IMR-90 (cell line): ENCODE measurements at regions not wholly inside any gene's neighbourhood (a gene's known extent, or its start where the extent isn't known, plus 50 kb on each side); places are given as distances from the start of the nearest gene placed in this dataset.
A peak's percentile ranks its signal among the peaks of the same experiment; 100 is the strongest.

ENCODE experiments used
- ATAC-seq: fragments of 200-7000 bp; cut with Tn5 transposase; 2 replicates; pipeline ENCODE4 v1.9.1; 2020; ENCODE audit warnings: low read depth, mild to moderate bottlenecking, moderate library complexity
- BruUV-seq: library from RNA; stranded (reverse); fragments of 400-500 nt; replicated peaks from 2 replicates; lab custom pipeline; 2021; lab: Mats Ljungman, UMichigan
- CTCF ChIA-PET: fragments of 300-600 bp; formaldehyde crosslinking; extraction: SDS; loops from one replicate; lab custom pipeline; 2021; ENCODE audit warnings: antibody characterized with exemption; lab: Yijun Ruan, JAX
- POLR2A ChIA-PET: fragments of 300-600 bp; sonication (Branson Sonifier 250); formaldehyde crosslinking; loops from one replicate; lab custom pipeline; 2022; ENCODE audit warnings: antibody characterized with exemption; ENCODE audit not compliant: unreplicated experiment; lab: Charles Lee
- DNase-seq: peaks from one replicate; pipeline ENCODE4 v3.0.0; 2013
- H2AFZ ChIP-seq: replicated peaks from 2 replicates; pipeline ENCODE3; 2013; ENCODE audit warnings: low read length, mild to moderate bottlenecking; ENCODE audit not compliant: poor library complexity
- H2AK5ac ChIP-seq: 2 replicates; pipeline ENCODE4 v1.6.1; 2013; ENCODE audit warnings: low read depth, low read length, inconsistent platforms
- H2AK9ac ChIP-seq: replicated peaks from 2 replicates; pipeline ENCODE3; 2013; ENCODE audit warnings: mild to moderate bottlenecking, low read depth, low read length, moderate library complexity; ENCODE audit not compliant: poor library complexity
- H2BK120ac ChIP-seq: 2 replicates; pipeline ENCODE4 v1.6.1; 2013; ENCODE audit warnings: low read depth, low read length, inconsistent platforms
- H2BK15ac ChIP-seq: 3 replicates; pipeline ENCODE4 v1.6.1; 2013; ENCODE audit warnings: low read depth, low read length, inconsistent platforms
- H2BK20ac ChIP-seq: 2 replicates; pipeline ENCODE4 v1.6.1; 2013; ENCODE audit warnings: low read depth, mild to moderate bottlenecking, inconsistent platforms, low read length, moderate library complexity
- H2BK5ac ChIP-seq: 2 replicates; pipeline ENCODE4 v1.6.1; 2013; ENCODE audit warnings: mild to moderate bottlenecking, low read depth, low read length, inconsistent platforms; ENCODE audit not compliant: poor library complexity, severe bottlenecking
- H3K14ac ChIP-seq: replicated peaks from 2 replicates; pipeline ENCODE4 v1.6.1; 2013; ENCODE audit warnings: low read depth, low read length, inconsistent platforms
- H3K18ac ChIP-seq: 2 replicates; pipeline ENCODE4 v1.6.1; 2013; ENCODE audit warnings: low read depth, low read length, control low read depth
- H3K23ac ChIP-seq: 2 replicates; pipeline ENCODE4 v1.6.1; 2013; ENCODE audit warnings: low read depth, low read length, inconsistent platforms
- H3K27ac ChIP-seq: 2 replicates; pipeline ENCODE4 v1.5.1; 2013; ENCODE audit warnings: mild to moderate bottlenecking, control low read depth, low read length; ENCODE audit not compliant: insufficient read depth
- H3K27me3 ChIP-seq: 2 replicates; pipeline ENCODE4 v1.6.1; 2013; ENCODE audit warnings: low read length; ENCODE audit not compliant: control insufficient read depth, insufficient read depth
- H3K36me3 ChIP-seq: 2 replicates; pipeline ENCODE4 v1.6.1; 2013; ENCODE audit warnings: low read length, mixed read lengths; ENCODE audit not compliant: control insufficient read depth, insufficient read depth
- H3K4ac ChIP-seq: 2 replicates; pipeline ENCODE4 v1.6.1; 2013; ENCODE audit warnings: low read depth, low read length, inconsistent platforms
- H3K4me1 ChIP-seq: 2 replicates; pipeline ENCODE4 v1.6.1; 2013; ENCODE audit warnings: low read length, mixed read lengths; ENCODE audit not compliant: control insufficient read depth, insufficient read depth
- H3K4me2 ChIP-seq: 2 replicates; pipeline ENCODE4 v1.6.1; 2013; ENCODE audit warnings: low read depth, mild to moderate bottlenecking, control low read depth, low read length, moderate library complexity
- H3K4me3 ChIP-seq: 2 replicates; pipeline ENCODE4 v1.5.1; 2013; ENCODE audit warnings: low read depth, mild to moderate bottlenecking, control low read depth, low read length, moderate library complexity; ENCODE audit not compliant: insufficient read depth
- H3K56ac ChIP-seq: 2 replicates; pipeline ENCODE4 v1.6.1; 2013; ENCODE audit warnings: low read length, inconsistent platforms; ENCODE audit not compliant: insufficient read depth; ENCODE audit errors: extremely low read depth
- H3K79me1 ChIP-seq, 2 experiments: 2 replicates each; pipeline ENCODE4 v1.6.1; 2013; ENCODE audit warnings: low read length in 2 of 2, inconsistent platforms in 1 of 2, low read depth in 1 of 2
- H3K9ac ChIP-seq: 2 replicates; pipeline ENCODE4 v1.6.1; 2013; ENCODE audit warnings: low read depth, low read length, control low read depth
- H3K9me1 ChIP-seq: 2 replicates; pipeline ENCODE4 v1.6.1; 2013; ENCODE audit warnings: low read length, inconsistent platforms; ENCODE audit not compliant: insufficient read depth
- H3K9me3 ChIP-seq: 2 replicates; pipeline ENCODE4 v1.6.1; 2013; ENCODE audit warnings: low read length; ENCODE audit not compliant: control insufficient read depth, insufficient read depth
- H4K20me1 ChIP-seq: 2 replicates; pipeline ENCODE4 v1.6.1; 2013; ENCODE audit warnings: low read length, inconsistent platforms; ENCODE audit not compliant: insufficient read depth
- H4K5ac ChIP-seq: 2 replicates; pipeline ENCODE4 v1.6.1; 2013; ENCODE audit warnings: mild to moderate bottlenecking, low read depth, low read length, control low read depth
- H4K8ac ChIP-seq, 2 experiments: 2 replicates each; pipeline ENCODE4 v1.6.1; 2013; ENCODE audit warnings: low read depth in 2 of 2, low read length in 2 of 2, control low read depth in 1 of 2, inconsistent platforms in 1 of 2
- H4K91ac ChIP-seq: 2 replicates; pipeline ENCODE4 v1.6.1; 2013; ENCODE audit warnings: low read depth, low read length, inconsistent platforms; ENCODE audit not compliant: insufficient read depth
- BHLHE40 ChIP-seq: fragments of 150-350 bp; IDR thresholded peaks from 2 replicates; pipeline ENCODE4 v1.6.1; 2016; ENCODE audit warnings: mild to moderate bottlenecking, low read depth, low read length
- CHD1 ChIP-seq: IDR thresholded peaks from 2 replicates; pipeline ENCODE4 v1.6.1; 2012; ENCODE audit warnings: low read depth, low read length, improper control_type of control experiment
- WGBS, 2 experiments: methylation state at CpG; one replicate each; pipeline versions ENCODE4 v1.1.5 to v1.1.7; 2013; ENCODE audit warnings: missing lambda C conversion rate in 2 of 2; ENCODE audit not compliant: insufficient read length in 1 of 2; ENCODE audit errors: extremely low coverage in 2 of 2; 5-methylcytosine and 5-hydroxymethylcytosine counted together
- dilution Hi-C: fragments of 300-500 bp; cut with HindIII; formaldehyde crosslinking; loops from one replicate; pipeline ENCODE4 v1.14.3; 2018; ENCODE audit warnings: low sequenced_read_pairs; ENCODE audit not compliant: unreplicated experiment
- in situ Hi-C: fragments of 300-500 bp; cut with MboI; formaldehyde crosslinking; loops from 3 replicates; pipeline ENCODE4 v1.14.3; 2019; ENCODE audit warnings: low sequenced_read_pairs, inconsistent platforms, mixed read lengths
- intact Hi-C: fragments of 100-400 bp; cut with micrococcal nuclease; formaldehyde crosslinking; loops from 2 replicates; pipeline ENCODE4 v1.10.0; 2022

DNA sequence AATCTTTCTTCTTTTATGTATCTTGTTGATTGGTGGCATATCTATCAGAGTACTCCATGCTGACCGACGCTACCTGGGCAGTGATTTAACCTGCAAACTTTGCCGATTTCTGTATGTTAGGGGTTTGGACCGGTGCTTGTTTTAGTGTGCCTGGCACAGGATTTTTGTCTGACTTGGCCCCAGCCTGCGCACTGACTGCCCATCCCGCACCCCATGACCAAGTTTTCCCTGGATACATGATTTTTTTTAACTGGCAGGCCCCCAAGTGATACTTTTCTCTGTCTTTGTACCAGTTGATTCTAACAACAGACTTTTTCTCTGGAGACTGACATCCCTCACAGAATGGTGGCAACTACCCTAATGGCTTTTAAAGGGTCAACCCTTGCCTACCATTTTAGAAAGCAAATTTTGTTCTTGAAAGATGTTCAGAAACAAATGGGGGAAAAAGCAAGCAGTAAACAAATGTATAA is 69.0 kb upstream of the C1QTNF9B start:
- 92% methylated on average over 4 of the region's 6 CpGs; no CpG with 5 or more reads in 1 of the 2 experiments for WGBS, 2 experiments

More for the DNA sequence above, 69.0 kb upstream of the C1QTNF9B start:
- no peak overlapping the region for H3K27ac ChIP-seq
- H3K56ac ChIP-seq = no peak overlapping the region
- no peak overlapping the region for H3K14ac ChIP-seq
- no peak overlapping the region for H4K8ac ChIP-seq
- H3K27me3 ChIP-seq = no peaks in the 10 kb centered on the region
- no peak overlapping the region for H2AK5ac ChIP-seq
- TF ChIP-seq BHLHE40 = no peak
- TF ChIP-seq CHD1 = no peak
- 0 out of 2 replicates have a peak, but pooled peaks cover 2% of the 10 kb centered on the region for H3K4me1 ChIP-seq
- H2BK15ac ChIP-seq = no peak overlapping the region
- ChIA-PET POLR2A (no interaction called here), CTCF (no interaction called here)
- no peak overlapping the region for H3K4ac ChIP-seq
- no peak overlapping the region for H3K4me3 ChIP-seq
- H2AK9ac ChIP-seq = no peak overlapping the region
- H3K9me1 ChIP-seq = no peaks in the 10 kb centered on the region; the same call in 1 of the 2 replicates
- no TSS peak for BruUV-seq
- peak overlapping the region; percentile 55 for H4K5ac ChIP-seq
- H2BK5ac ChIP-seq = no peak overlapping the region
- no peaks in the 10 kb centered on the region for H4K20me1 ChIP-seq
- no peaks in the 10 kb centered on the region for H3K79me1 ChIP-seq
- H2BK120ac ChIP-seq = no peak overlapping the region
- H2AFZ ChIP-seq = peak overlapping the region; percentile 47
- no peaks in the 10 kb centered on the region for H3K36me3 ChIP-seq
- dilution Hi-C loops = no loop called here
- H3K9ac ChIP-seq = no peak overlapping the region
- intact Hi-C loops = loop anchor here (5.0 kb wide), 1 partner anchor 66 kb away; no protein-coding TSS in a partner anchor
- no peaks in the 10 kb centered on the region for H3K9me3 ChIP-seq
- no peak overlapping the region for H2BK20ac ChIP-seq
- H3K4me2 ChIP-seq = peak overlapping the region; percentile 74; the same call in 1 of the 2 replicates
- no peak for DNase-seq
- H3K18ac ChIP-seq = peak overlapping the region; percentile 56; the same call in 1 of the 2 replicates
- in situ Hi-C loops = no loop called here
- no peak overlapping the region for H4K91ac ChIP-seq
- no peak for ATAC-seq
- no peak overlapping the region for H3K23ac ChIP-seq
